NCI-H446 treated with DMSO at 0.1 percent for 48 hours (cell line): ENCODE measurements at regions not wholly inside any gene's neighbourhood (a gene's known extent, or its start where the extent isn't known, plus 50 kb on each side); places are given as distances from the start of the nearest gene placed in this dataset.
A peak's percentile ranks its signal among the peaks of the same experiment; 100 is the strongest.
"Not testable (repeated sequence)": the region's sequence is repeated elsewhere in the genome, so short reads cannot be mapped to it uniquely, and the experiment has no call there.

ENCODE experiments used
- DNase-seq: peaks from one replicate; lab custom pipeline; 2025; lab: John Stamatoyannopoulos, UW

DNA sequence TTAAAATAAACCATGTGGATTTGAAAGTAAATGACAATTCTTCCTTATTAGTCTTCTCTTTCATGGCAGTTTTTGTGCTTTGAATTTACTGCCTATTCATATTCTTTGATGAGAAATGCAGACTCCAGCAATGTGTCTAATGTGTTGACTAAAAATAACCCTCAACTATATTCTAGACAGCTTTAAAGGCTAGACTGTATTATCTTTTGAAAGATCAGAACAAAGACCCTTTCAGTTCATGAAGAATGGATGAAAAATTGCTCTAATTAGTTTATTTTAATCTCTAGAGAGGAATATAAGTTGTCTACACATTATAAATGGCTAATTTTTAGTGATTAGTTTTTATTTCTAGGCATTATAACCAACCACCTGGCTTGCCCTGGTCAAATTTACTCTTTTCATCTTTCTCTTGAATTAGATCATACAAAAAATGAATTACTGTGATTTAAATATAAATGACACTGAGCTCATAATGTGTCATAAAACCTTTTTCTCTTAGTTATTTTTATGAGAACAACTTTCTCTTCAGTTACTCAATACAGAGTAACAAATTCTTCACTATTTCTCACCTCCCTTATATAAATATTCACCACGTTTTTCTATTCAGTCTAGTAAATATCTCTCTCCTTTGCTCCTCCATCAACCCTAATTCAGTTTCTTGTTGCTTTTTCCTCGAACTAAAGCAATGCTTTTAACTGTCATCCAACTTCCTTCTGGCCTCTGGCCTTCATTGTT lies 428.5 kb upstream of the TMPRSS15 start:
- DNase-seq, result no peak

GRCh38 chr21:18832950-18833349 lies 429.4 kb upstream of the TMPRSS15 start:
- DNase-seq, result no peak

GRCh38 chr21:18834121-18834520 lies 430.5 kb upstream of the TMPRSS15 start:
- not testable (repeated sequence) for DNase-seq

DNA sequence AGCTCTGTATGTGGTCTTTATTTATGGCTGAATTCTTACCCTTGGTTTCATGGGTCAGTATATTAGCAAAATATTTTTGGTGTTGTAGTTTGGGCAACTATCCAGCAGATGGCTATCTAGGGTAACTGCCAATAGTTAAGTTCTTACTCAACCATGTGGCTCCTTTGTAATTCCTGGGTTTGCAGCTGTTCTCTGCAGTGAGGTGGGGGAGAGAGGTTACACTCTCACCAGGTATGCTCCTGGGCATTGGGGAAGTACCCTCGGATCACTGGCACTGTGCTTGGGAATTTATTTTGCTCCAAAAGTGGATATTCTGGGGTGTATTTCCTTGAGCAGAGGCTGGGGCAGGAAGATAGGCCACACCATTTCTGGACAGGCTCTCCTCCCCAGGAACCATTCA lies 436.7 kb upstream of the TMPRSS15 start:
- DNase-seq, result no peak

DNA sequence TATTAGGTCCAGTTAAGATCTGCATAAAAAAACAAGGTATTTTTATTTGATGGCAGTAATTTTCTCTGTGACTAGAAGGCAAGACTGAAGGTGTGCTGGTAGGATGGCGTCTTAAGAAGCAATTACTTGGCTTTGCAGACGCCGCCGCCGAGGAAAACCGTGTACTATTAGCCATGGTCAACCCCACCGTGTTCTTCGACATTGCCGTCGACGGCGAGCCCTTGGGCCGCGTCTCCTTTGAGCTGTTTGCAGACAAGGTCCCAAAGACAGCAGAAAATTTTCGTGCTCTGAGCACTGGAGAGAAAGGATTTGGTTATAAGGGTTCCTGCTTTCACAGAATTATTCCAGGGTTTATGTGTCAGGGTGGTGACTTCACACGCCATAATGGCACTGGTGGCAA lies 454.0 kb upstream of the TMPRSS15 start:
- not testable (repeated sequence) for DNase-seq

GRCh38 chr21:18869104-18869503 lies 465.5 kb upstream of the TMPRSS15 start:
- DNase-seq, result no peak

DNA sequence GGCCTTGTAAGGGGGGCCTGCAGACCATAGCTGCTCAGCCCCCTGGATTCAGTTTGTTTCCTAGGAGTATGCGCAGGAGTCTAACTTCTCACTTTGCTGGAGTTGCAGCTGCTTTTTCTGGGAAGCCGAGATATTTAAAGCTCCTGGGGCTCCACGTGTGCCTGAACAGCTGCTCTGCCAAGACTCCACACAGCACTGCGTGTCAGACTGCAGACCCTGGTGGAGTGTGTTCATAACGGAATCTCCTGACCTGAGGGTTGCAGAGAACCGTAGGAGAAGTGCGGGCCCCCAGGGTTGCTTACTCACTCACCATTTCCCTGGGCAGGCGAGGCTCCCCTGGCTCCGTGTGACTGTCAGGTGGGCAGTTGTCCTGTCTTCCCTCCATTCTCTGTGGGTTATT lies 474.3 kb upstream of the TMPRSS15 start:
- DNase-seq, result no peak

GRCh38 chr21:18887922-18888602 lies 484.5 kb upstream of the TMPRSS15 start:
- DNase-seq, result no peak

- DNase-seq, result no peak
Observed at GRCh38 chr21:18893406-18893805, 489.8 kb upstream of the TMPRSS15 start.

DNA sequence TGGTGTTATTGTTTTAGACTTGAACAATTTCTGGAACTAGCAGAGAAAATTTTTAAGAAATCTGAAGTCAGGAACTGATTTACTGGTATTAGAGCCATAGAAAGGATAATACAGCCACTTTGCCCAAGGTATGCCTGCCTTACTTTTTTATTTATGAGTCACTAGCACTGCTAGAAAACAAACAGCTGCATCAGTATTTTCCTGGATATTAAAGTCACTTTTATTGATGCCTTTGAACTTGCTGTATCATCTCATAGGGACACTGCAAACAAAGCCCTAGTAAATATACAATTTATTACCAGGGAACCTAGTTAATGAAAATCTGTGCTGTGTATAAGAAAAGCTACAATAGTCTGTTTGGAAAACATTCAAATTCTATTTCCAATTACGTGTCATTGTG lies 490.8 kb upstream of the TMPRSS15 start:
- no peak for DNase-seq

DNA sequence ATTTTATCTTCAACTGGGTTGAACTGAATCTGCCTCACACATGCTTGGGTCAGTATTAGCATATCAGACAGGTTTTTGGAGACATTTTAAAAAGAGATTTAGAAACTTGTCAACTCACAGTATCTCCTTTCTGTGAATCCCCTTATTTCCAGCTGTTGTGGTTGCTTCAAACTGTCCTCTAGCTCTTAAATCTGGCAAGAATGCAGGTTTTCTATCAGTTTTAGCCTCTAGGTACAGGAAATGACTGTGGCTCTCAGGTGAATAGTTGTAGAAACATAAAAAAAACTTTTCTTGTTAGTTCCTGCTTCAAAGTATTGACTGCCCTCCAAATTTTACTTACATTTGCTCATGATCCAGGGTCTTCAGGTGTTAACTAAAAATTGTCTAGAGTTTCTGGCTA lies 495.7 kb upstream of the TMPRSS15 start:
- no peak for DNase-seq

DNA sequence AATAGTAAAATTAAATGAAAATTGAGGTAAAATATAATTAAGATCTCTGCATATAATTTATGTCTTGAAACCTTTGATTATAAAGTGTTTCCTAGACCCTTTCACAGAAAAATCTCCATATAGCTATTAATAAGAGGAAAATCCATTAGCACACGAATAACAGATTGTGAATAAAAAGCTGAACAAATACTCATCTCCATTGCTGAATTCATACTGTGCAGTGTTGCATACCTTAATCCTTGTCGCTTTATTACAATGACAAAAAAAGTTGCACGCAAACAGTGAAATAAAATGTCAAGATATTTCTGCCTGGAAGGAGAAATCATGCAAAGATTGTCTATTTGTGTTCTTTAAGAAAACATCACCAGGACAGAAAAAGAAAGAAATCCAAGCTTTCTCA lies 499.1 kb upstream of the TMPRSS15 start:
- DNase-seq, result no peak

DNA sequence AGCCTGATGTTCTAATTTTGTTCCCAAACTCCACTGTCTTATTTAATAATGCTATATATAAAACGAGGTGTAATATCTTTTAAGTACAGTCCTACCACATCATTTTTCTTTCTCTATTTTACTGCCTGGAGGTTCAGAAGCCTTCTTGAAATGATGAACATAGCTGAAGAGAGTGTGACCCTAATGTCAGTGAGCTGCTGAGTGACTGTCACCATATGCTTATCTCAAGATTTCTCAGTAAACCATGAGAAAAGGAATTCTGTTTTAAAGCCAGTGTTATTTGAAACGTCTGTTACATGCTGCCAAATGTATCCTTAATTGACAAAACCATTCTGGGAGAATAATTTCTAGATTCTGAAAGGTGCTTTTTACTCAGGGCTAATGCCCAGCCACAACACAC lies 503.5 kb upstream of the TMPRSS15 start:
- DNase-seq, result no peak

GRCh38 chr21:18908641-18909040 lies 505.1 kb upstream of the TMPRSS15 start:
- no peak for DNase-seq

DNA sequence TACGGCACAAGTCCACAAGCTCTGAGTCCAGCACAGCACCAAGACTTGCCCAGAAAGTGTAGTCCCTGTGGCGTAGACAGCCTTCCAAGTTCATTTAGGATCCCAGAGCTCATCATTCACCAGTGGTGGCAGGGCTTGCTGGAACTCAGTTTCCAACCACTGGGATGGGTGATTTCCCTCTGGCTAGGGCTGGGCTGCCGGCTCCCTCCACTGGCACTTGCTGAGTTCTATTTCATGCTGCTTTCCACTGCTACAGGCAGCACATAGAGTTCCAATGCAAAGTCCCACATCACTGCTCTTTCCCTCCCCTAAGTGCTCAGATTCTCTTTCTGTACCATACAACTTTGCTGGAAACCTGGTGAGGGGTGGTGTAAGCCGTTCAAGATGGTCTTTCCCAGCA lies 510.3 kb upstream of the TMPRSS15 start:
- no peak for DNase-seq

GRCh38 chr21:18914570-18914969 lies 511.0 kb upstream of the TMPRSS15 start:
- no peak for DNase-seq

DNA sequence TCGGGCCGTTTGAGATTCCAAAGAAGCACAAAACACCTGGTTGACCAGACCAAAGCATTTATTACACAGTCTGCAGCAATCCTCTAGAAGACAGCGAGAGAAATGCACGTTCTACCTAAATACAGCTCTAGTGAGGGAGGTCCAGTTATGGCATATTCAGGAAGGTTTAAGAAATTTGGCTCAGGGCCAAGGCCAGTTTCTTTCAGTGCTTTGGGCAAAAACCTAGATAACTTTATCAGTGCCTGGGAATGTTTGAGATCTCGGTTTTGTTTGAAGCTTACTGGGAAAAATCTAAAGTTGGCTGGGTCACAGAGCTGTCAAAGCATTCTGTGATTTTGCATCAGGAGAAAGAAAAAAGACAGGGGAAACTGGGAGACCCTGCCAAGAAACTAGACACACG lies 514.0 kb upstream of the TMPRSS15 start:
- DNase-seq, result no peak

DNA sequence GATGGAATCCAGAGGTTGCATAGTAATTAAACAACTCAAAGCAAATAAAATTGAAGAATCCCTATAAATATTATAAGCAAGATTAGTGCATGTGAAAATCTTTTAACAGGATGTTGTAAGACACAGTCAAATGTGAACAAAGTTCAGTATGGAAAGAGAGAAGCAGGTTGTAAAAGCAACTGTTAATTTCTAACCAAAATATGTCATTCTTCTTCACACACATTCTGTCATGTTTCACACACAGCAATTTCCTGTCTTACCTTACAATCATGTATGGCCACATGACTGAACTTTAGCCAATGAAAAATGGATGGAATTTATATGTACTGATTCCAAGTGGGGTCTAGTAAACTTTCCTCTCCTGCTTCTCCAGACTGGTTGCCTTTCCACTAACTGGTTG lies 527.7 kb upstream of the TMPRSS15 start:
- no peak for DNase-seq

DNA sequence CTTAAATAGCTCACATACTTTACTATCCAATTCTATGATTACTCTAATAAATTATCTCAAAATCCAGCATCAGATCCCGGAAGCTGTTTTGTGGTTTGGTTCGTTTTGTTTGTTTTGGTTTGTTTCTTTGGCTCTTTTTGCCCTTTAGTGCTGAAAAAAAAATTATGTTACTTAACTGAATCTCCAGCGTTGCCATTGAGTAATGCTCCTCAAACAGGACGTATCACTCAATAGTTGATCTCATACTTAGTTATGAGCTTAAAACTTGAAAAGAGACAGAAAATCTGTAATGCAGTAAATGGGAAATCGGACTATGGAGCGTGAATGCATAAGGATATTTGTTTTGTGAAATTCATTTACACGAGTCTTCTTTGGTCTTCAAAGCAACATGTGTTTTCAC lies 533.8 kb upstream of the TMPRSS15 start:
- DNase-seq, result no peak

- no peak for DNase-seq
Observed at GRCh38 chr21:18940791-18941190, 537.2 kb upstream of the TMPRSS15 start.

DNA sequence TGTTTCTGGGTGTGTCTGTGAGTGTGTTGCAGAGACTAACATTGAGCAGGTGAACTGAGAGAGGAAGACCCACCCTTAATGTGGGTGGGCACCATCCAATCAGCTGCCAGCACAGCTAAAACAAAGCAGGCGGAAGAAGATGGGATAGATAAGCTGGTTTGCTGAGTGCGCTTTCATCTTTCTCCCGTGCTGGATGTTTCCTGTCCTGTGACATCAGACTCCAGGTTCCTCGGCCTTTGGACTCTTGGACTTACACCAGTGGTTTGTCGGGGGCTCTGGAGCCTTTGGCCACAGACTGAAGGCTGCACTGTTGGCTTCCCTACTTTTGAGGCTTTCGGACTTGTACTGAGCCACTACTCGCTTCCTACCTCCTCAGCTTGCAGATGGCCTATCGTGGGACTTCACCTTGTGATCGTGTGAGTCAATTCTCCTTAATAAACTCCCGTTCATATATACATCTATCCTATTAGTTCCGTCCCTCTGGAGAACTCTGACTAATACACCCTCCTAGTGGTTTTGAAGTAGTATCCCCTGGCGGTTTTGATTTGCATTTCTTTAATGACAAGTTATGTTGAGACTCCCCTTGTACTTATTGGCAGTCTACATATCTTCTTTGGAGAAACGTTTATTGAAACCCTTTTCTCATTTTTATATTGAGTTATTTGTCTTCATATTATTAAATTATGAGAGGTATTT lies 546.6 kb upstream of the TMPRSS15 start:
- DNase-seq, result no peak

GRCh38 chr21:18951271-18952038 lies 547.9 kb upstream of the TMPRSS15 start:
- DNase-seq, result peak; percentile 5
